Astrocyte (in vitro differentiated cells and primary cell): ENCODE measurements at regions not wholly inside any gene's neighbourhood (a gene's known extent, or its start where the extent isn't known, plus 50 kb on each side); places are given as distances from the start of the nearest gene placed in this dataset.

Experiments used
- DNase-seq: peaks from one replicate; pipeline ENCODE4 v3.0.0-alpha.2; 2010; ENCODE audit warnings: low read depth
- FAIRE-seq: peaks from 2 replicates; lab custom pipeline; 2011; peaks lifted over from hg19 to GRCh38; lab: Jason Lieb, UNC
- H2AFZ ChIP-seq: 2 replicates; pipeline ENCODE4 v1.6.0; 2012; ENCODE audit warnings: low read depth, low read length, inconsistent platforms
- H3K27ac ChIP-seq: 2 replicates; pipeline ENCODE4 v1.5.1; 2011; ENCODE audit warnings: low read depth, low read length, inconsistent platforms
- H3K27me3 ChIP-seq: 2 replicates; pipeline ENCODE4 v1.6.0; 2011; ENCODE audit warnings: low read length, inconsistent platforms; ENCODE audit not compliant: insufficient read depth
- H3K36me3 ChIP-seq: 2 replicates; pipeline ENCODE4 v1.5.1; 2011; ENCODE audit warnings: low read length, inconsistent platforms; ENCODE audit not compliant: insufficient read depth
- H3K4me1 ChIP-seq: 2 replicates; pipeline ENCODE4 v1.5.1; 2011; ENCODE audit warnings: low read length, inconsistent platforms; ENCODE audit not compliant: insufficient read depth
- H3K4me2 ChIP-seq: 2 replicates; pipeline ENCODE4 v1.6.0; 2012; ENCODE audit warnings: low read length, inconsistent platforms
- H3K4me3 ChIP-seq: 2 replicates; pipeline ENCODE4 v1.5.1; 2011; ENCODE audit warnings: low read depth, mild to moderate bottlenecking, low read length, inconsistent platforms; ENCODE audit not compliant: insufficient read depth
- H3K79me2 ChIP-seq: 2 replicates; pipeline ENCODE4 v1.6.0; 2012; ENCODE audit warnings: mild to moderate bottlenecking, low read length, inconsistent platforms; ENCODE audit not compliant: insufficient read depth
- H3K9ac ChIP-seq: 2 replicates; pipeline ENCODE4 v1.6.0; 2012; ENCODE audit warnings: mild to moderate bottlenecking, low read length, inconsistent platforms
- H3K9me3 ChIP-seq: 2 replicates; pipeline ENCODE4 v1.5.1; 2012; ENCODE audit warnings: low read depth, mild to moderate bottlenecking, low read length, inconsistent platforms; ENCODE audit not compliant: insufficient read depth
- H4K20me1 ChIP-seq: 2 replicates; pipeline ENCODE4 v1.6.0; 2012; ENCODE audit warnings: low read length, inconsistent platforms; ENCODE audit not compliant: insufficient read depth
- H3K27ac Mint-ChIP-seq: one replicate; pipeline ENCODE4 v1.8.0; 2021; ENCODE audit warnings: mild to moderate bottlenecking, mixed read lengths; ENCODE audit not compliant: unreplicated experiment
- H3K27me3 Mint-ChIP-seq: one replicate; pipeline ENCODE4 v1.8.0; 2021; ENCODE audit warnings: low read depth, mixed read lengths; ENCODE audit not compliant: unreplicated experiment
- H3K36me3 Mint-ChIP-seq: one replicate; pipeline ENCODE4 v1.8.0; 2021; ENCODE audit warnings: low read depth, mixed read lengths; ENCODE audit not compliant: unreplicated experiment
- H3K4me1 Mint-ChIP-seq: one replicate; pipeline ENCODE4 v1.8.0; 2021; ENCODE audit warnings: low read depth, mixed read lengths; ENCODE audit not compliant: unreplicated experiment
- H3K4me3 Mint-ChIP-seq: one replicate; pipeline ENCODE4 v1.8.0; 2021; ENCODE audit warnings: mild to moderate bottlenecking, moderate library complexity, mixed read lengths; ENCODE audit not compliant: unreplicated experiment
- H3K9me3 Mint-ChIP-seq: one replicate; pipeline ENCODE4 v1.8.0; 2021; ENCODE audit warnings: mild to moderate bottlenecking, mixed read lengths; ENCODE audit not compliant: unreplicated experiment
- EZH2 ChIP-seq: IDR thresholded peaks from 2 replicates; pipeline ENCODE4 v1.6.1; 2012; ENCODE audit warnings: mild to moderate bottlenecking, low read length, inconsistent platforms; ENCODE audit not compliant: insufficient read depth
- TF ChIP-seq, protein P1 (sequence below): IDR thresholded peaks from 2 replicates; pipeline ENCODE4 v1.5.1; 2011; ENCODE audit warnings: low read depth, mild to moderate bottlenecking, inconsistent platforms, low read length, moderate library complexity; ENCODE audit not compliant: insufficient read depth

DNA sequence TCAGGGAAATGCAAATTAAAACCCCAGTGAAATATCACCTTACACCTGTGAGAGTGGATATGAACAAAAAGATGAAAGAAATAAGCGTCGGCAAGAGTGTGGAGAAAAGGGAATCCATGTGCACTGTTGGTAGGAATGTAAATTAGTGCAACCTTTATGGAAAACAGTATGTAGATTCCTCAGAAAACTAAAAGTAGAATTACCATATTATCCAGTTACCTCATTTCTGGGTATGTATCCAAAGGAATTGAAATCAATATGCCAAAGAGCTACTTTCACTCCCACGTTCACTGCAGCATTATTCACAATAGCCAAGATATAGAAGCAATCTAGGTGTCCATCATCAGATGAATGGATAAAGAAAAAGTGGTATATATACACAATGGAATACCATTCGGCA, 246.0 kb upstream of the ARHGAP20 start:
- Histone ChIP-seq H3K4me1 (no peaks in the 10 kb centered on the region), H3K27ac (no peak overlapping the region), H3K4me2 (no peak overlapping the region), H3K79me2 (no peaks in the 10 kb centered on the region), H2AFZ (no peak overlapping the region), H3K9ac (no peak overlapping the region), H3K9me3 (no peaks in the 10 kb centered on the region), H3K4me3 (no peak overlapping the region), H4K20me1 (no peaks in the 10 kb centered on the region), H3K27me3 (no peaks in the 10 kb centered on the region), H3K36me3 (no peaks in the 10 kb centered on the region)
- no peak for FAIRE-seq
- H3K4me1 Mint-ChIP-seq, result no peaks in the 10 kb centered on the region
- H3K36me3 Mint-ChIP-seq, result no peaks in the 10 kb centered on the region
- DNase-seq, result no peak
- H3K27ac Mint-ChIP-seq, result no peak overlapping the region
- no peaks in the 10 kb centered on the region for H3K9me3 Mint-ChIP-seq
- TF ChIP-seq EZH2, result no peak
- TF ChIP-seq, protein P1, sequence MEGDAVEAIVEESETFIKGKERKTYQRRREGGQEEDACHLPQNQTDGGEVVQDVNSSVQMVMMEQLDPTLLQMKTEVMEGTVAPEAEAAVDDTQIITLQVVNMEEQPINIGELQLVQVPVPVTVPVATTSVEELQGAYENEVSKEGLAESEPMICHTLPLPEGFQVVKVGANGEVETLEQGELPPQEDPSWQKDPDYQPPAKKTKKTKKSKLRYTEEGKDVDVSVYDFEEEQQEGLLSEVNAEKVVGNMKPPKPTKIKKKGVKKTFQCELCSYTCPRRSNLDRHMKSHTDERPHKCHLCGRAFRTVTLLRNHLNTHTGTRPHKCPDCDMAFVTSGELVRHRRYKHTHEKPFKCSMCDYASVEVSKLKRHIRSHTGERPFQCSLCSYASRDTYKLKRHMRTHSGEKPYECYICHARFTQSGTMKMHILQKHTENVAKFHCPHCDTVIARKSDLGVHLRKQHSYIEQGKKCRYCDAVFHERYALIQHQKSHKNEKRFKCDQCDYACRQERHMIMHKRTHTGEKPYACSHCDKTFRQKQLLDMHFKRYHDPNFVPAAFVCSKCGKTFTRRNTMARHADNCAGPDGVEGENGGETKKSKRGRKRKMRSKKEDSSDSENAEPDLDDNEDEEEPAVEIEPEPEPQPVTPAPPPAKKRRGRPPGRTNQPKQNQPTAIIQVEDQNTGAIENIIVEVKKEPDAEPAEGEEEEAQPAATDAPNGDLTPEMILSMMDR, result no peak
- no peak overlapping the region for H3K4me3 Mint-ChIP-seq
- H3K27me3 Mint-ChIP-seq, result peaks cover 8% of the 10 kb centered on the region

GRCh38 chr11:110955776-110956175, 243.5 kb upstream of the ARHGAP20 start:
- TF ChIP-seq, protein P1, result no peak
- no peak for TF ChIP-seq EZH2
- Mint-ChIP-seq H3K4me3 (no peak overlapping the region), H3K4me1 (no peaks in the 10 kb centered on the region), H3K9me3 (no peaks in the 10 kb centered on the region), H3K36me3 (no peaks in the 10 kb centered on the region), H3K27ac (no peak overlapping the region), H3K27me3 (no peaks in the 10 kb centered on the region)
- H3K36me3 ChIP-seq, result no peaks in the 10 kb centered on the region
- H3K4me3 ChIP-seq, result no peak overlapping the region
- no peaks in the 10 kb centered on the region for H3K4me1 ChIP-seq
- H3K27me3 ChIP-seq, result no peaks in the 10 kb centered on the region
- no peak overlapping the region for H2AFZ ChIP-seq
- peak; percentile 54 for DNase-seq
- no peaks in the 10 kb centered on the region for H3K79me2 ChIP-seq
- no peak for FAIRE-seq
- H3K27ac ChIP-seq, result no peak overlapping the region
- H4K20me1 ChIP-seq, result no peaks in the 10 kb centered on the region
- no peak overlapping the region for H3K9ac ChIP-seq
- H3K4me2 ChIP-seq, result no peak overlapping the region
- H3K9me3 ChIP-seq, result no peaks in the 10 kb centered on the region

DNA sequence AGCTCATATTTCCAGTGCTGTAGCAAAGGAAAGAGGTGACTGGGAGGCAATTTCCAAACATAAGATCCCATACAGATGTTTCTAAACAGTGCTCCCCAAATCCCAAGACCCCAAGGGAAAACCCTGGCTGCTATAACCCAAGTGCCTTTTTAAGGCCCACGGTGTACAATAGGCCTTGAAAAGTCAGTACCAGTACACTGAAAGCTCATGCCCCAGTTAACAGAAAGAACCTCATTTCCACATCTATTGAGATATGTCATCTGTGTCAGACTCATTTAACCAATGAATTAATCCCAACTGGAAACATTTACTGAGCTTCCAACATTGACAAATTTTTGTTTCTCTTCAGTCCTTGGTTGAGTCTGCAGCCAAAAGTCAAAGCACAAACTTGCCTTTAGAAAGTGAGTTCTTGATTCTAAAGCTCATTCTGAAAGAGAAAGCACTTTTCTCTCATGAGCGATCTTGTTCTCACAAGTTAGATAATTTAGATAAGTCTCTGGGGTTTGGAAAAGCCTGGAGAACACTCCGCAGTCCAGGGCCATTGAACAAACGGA, 239.8 kb upstream of the ARHGAP20 start:
- DNase-seq (no peak), FAIRE-seq (no peak)
- Histone ChIP-seq H3K4me3 (no peak overlapping the region), H3K9ac (no peak overlapping the region), H3K4me2 (no peak overlapping the region), H3K27ac (no peak overlapping the region), H3K9me3 (no peaks in the 10 kb centered on the region), H3K36me3 (no peaks in the 10 kb centered on the region), H2AFZ (no peak overlapping the region), H4K20me1 (no peaks in the 10 kb centered on the region), H3K79me2 (no peaks in the 10 kb centered on the region), H3K4me1 (no peaks in the 10 kb centered on the region), H3K27me3 (no peaks in the 10 kb centered on the region)
- Mint-ChIP-seq H3K4me1 (no peaks in the 10 kb centered on the region), H3K27ac (no peak overlapping the region), H3K9me3 (peaks cover 4% of the 10 kb centered on the region), H3K27me3 (no peaks in the 10 kb centered on the region), H3K4me3 (no peak overlapping the region), H3K36me3 (no peaks in the 10 kb centered on the region)
- TF ChIP-seq EZH2, result no peak
- TF ChIP-seq, protein P1, result no peak
